Body of pancreas (tissue), 4 donors: ENCODE measurements at regions not wholly inside any gene's neighbourhood (a gene's known extent, or its start where the extent isn't known, plus 50 kb on each side); places are given as distances from the start of the nearest gene placed in this dataset.

ENCODE experiments used
- ATAC-seq: fragments of 150-250 bp; one replicate; pipeline ENCODE4 v1.9.1; 2016
- DNase-seq, 4 donors: peaks; one replicate each; pipeline ENCODE4 v3.0.0-alpha.2; 2019
- H3K27ac ChIP-seq, 4 donors: fragments of 200-600 bp; sonication (generic); 1 replicate in 3 of 4; 2 replicates in 1 of 4; pipeline versions ENCODE4 v1.5.1 to v1.6.1; 2016 to 2019; ENCODE audit warnings: mild to moderate bottlenecking in 1 of 4, mixed read lengths in 1 of 4, moderate library complexity in 1 of 4
- H3K27me3 ChIP-seq, 2 donors: fragments of 200-600 bp; sonication (generic); one replicate each; pipeline ENCODE4 v1.6.0; 2016; ENCODE audit warnings: mild to moderate bottlenecking in 1 of 2
- H3K36me3 ChIP-seq, 2 donors: fragments of 200-600 bp; sonication (generic); replicated peaks in 1 of 2; 2 replicates each; pipeline ENCODE4 v1.5.1; 2016; ENCODE audit warnings: low read depth in 2 of 2; ENCODE audit not compliant: insufficient read depth in 1 of 2
- H3K4me1 ChIP-seq: fragments of 200-600 bp; sonication (generic); one replicate; pipeline ENCODE4 v1.6.0; 2016
- H3K4me3 ChIP-seq, 2 donors: fragments of 200-600 bp; sonication (generic); 1 replicate in 1 of 2; 2 replicates in 1 of 2; pipeline ENCODE4 v1.5.1; 2016 to 2019
- H3K9me3 ChIP-seq, 3 donors: fragments of 200-600 bp; sonication (generic); 1 replicate in 2 of 3; 2 replicates in 1 of 3; pipeline ENCODE4 v1.5.1; 2016
- POLR2A ChIP-seq, 3 donors: fragments of 450-650 bp; IDR thresholded peaks; one replicate each; pipeline ENCODE4 v1.6.1; 2016; ENCODE audit warnings: antibody characterized with exemption in 3 of 3, mild to moderate bottlenecking in 2 of 3
- WGBS, 2 donors: methylation state at CpG; one replicate each; pipeline ENCODE4 v1.1.5; 2017; 5-methylcytosine and 5-hydroxymethylcytosine counted together
- intact Hi-C: fragments of 100-400 bp; cut with DNase I; formaldehyde crosslinking; loops from one replicate; pipeline ENCODE4 v1.15.1; 2023
- TF ChIP-seq, protein P1 (sequence below), 7 experiments: fragments of 450-650 bp in 4 of 7; fragments of 200-600 bp in 3 of 7; sonication (generic) in 3 of 7; IDR thresholded peaks; one replicate each; pipeline ENCODE4 v1.5.1; 2016 to 2019; ENCODE audit warnings: antibody characterized with exemption in 7 of 7

DNA sequence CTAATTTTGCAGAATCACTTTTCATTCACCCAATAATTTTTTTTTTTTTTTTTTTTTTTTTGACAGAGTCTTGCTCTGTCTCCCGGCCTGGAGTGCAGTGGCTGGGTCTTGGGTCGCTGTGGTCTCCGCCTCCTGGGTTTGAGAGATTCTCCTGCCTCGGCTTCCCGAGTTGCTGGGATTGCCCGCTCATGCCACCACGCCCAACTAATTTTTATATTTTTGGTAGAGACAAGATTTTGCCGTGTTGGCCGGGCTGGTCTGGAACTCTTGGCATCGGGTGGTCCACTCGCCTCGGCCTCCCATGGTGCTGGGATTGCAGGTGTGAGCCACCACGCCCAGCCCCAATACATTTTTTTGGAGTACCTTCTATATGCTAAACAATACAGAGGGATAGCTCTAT, 1120.0 kb upstream of the ATXN8OS start:
- Histone ChIP-seq H3K27ac (no peak overlapping the region), H3K9me3 (no peaks in the 10 kb centered on the region), H3K36me3 (no peaks in the 10 kb centered on the region), H3K4me3 (no peak overlapping the region), H3K4me1 (no peaks in the 10 kb centered on the region), H3K27me3 (no peaks in the 10 kb centered on the region)
- no peak for DNase-seq
- intact Hi-C loops, result no loop called here
- no peak for TF ChIP-seq POLR2A (IDR thresholded peaks at IDR 0.05)
- TF ChIP-seq, protein P1, sequence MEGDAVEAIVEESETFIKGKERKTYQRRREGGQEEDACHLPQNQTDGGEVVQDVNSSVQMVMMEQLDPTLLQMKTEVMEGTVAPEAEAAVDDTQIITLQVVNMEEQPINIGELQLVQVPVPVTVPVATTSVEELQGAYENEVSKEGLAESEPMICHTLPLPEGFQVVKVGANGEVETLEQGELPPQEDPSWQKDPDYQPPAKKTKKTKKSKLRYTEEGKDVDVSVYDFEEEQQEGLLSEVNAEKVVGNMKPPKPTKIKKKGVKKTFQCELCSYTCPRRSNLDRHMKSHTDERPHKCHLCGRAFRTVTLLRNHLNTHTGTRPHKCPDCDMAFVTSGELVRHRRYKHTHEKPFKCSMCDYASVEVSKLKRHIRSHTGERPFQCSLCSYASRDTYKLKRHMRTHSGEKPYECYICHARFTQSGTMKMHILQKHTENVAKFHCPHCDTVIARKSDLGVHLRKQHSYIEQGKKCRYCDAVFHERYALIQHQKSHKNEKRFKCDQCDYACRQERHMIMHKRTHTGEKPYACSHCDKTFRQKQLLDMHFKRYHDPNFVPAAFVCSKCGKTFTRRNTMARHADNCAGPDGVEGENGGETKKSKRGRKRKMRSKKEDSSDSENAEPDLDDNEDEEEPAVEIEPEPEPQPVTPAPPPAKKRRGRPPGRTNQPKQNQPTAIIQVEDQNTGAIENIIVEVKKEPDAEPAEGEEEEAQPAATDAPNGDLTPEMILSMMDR (IDR thresholded peaks at IDR 0.05), result no peak
- 76 to 92% methylated on average over 13 of the region's 13 CpGs for WGBS, 2 donors
- ATAC-seq, result no peak

DNA sequence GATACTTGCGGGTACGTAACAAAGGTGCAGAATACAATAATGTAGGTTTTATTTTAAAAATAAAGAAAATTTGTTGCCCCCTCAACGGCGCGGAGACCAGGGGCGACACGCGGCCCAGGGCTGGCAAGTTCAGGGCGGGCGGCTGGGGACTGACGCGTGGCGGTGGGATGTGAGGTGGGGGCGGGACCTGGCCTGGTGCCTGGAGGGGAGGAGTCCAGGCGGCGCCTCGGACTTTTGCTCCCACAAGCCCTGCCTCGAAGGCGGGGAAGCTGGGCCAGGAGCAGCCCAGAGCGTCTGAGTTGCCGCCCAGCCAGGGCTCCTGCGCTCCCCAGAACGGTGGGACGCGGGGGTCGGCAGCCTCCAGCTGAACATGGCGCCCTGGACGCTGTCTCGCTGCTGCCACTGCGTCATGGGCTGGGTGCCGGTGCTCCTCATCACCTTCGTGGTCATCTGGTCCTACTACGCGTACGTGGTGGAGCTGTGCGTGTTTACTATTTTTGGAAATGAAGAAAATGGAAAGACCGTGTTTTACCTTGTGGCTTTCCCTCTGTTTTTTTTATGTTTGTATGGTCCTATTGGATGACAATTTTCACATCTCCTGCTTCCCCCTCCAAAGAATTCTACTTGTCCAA, 1122.8 kb upstream of the ATXN8OS start:
- WGBS, 2 donors, result 87 to 89% methylated on average over 33 to 37 of the region's 37 CpGs
- Histone ChIP-seq H3K27me3 (no peaks in the 10 kb centered on the region), H3K4me1 (no peaks in the 10 kb centered on the region), H3K9me3 (no peaks in the 10 kb centered on the region), H3K27ac (no peak overlapping the region), H3K36me3 (no peaks in the 10 kb centered on the region), H3K4me3 (no peak overlapping the region)
- ATAC-seq, result no peak
- intact Hi-C loops, result no loop called here
- no peak for DNase-seq
- no peak for TF ChIP-seq POLR2A (IDR thresholded peaks at IDR 0.05)
- TF ChIP-seq, protein P1 (IDR thresholded peaks at IDR 0.05), result no peak

DNA sequence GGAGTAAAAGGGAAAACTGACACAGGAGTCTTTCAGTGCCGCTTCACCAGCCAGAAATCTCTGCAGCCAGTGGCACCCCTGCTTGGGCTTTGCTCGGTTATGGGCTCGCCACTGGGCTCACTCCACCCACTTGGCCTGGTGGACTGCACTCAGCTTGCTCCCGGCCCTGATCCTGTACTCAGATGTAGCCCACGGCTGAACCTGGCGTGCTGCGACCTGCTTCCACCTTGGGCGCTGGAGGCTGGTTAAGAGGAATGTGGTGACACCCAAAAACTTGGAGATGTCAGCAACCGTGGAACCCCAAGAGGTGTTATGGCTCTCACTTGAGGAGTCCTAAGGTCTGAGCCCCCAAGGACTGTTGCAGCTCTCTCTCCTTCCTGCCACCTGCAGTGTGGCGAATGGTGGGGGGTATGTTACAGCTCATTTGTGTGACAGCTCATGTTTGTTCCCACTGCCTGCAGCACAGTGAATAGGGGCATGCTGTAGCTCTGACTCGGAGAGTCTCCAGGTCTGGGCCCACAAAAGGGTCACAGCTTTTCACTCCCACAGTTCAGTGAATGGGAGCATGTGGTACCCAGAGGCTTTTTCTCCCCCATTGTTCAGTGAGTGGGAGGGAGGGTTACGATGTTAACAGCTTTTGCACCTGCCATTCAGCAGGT, 1124.5 kb upstream of the ATXN8OS start:
- Histone ChIP-seq H3K9me3 (no peaks in the 10 kb centered on the region), H3K27me3 (no peaks in the 10 kb centered on the region), H3K4me3 (no peak overlapping the region), H3K4me1 (no peaks in the 10 kb centered on the region), H3K27ac (no peak overlapping the region), H3K36me3 (no peaks in the 10 kb centered on the region)
- 69 to 78% methylated on average over 11 to 12 of the region's 12 CpGs for WGBS, 2 donors
- no peak for ATAC-seq
- no peak for DNase-seq
- intact Hi-C loops, result no loop called here
- TF ChIP-seq, protein P1 (IDR thresholded peaks at IDR 0.05), result no peak
- no peak for TF ChIP-seq POLR2A (IDR thresholded peaks at IDR 0.05)

DNA sequence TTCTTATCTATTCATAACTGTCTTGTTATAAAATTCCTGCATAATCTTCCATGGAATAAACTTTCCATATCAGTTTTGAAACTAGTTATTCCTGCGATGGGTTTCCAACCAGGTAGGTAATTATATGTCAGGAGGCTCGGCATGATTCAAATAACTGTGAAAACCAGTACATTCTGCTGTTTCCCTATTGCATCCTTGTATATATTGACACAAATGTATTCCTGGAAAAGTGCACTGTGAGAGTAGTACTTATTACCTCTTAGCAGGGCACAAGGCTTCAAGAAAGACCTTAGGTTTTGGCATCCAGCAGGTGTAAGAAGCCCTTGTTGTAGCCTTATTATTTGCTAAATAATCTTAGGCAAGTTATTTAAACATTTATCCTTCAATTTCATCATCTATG, 1131.3 kb upstream of the ATXN8OS start:
- ATAC-seq, result no peak
- WGBS, 2 donors, result 66 to 76% methylated on average over 2 of the region's 2 CpGs
- no peak for TF ChIP-seq POLR2A (IDR thresholded peaks at IDR 0.05)
- TF ChIP-seq, protein P1 (IDR thresholded peaks at IDR 0.05), result no peak
- intact Hi-C loops, result no loop called here
- H3K36me3 ChIP-seq, result no peaks in the 10 kb centered on the region
- H3K4me3 ChIP-seq, result no peak overlapping the region
- no peak for DNase-seq
- H3K27me3 ChIP-seq, result no peaks in the 10 kb centered on the region
- H3K27ac ChIP-seq, result no peak overlapping the region
- no peaks in the 10 kb centered on the region for H3K4me1 ChIP-seq
- no peaks in the 10 kb centered on the region for H3K9me3 ChIP-seq

DNA sequence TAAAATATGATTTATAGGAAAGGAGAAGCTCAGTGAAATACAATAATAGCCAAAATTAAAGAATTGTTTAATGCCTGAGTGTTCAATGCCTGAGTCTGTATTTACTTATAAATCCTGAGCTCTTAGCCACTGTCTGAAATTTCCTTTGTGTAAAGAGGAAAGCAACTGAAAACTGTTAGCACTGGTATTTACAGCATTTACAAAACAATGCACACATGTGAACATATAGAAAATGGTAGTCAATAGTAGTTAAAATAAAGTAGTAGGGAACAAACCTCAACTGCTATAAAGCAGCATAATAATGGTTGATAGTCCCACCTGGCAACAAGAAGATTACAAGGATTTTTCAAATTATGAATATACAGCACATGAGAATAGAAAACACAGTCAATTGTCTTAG, 1137.1 kb upstream of the ATXN8OS start:
- H3K4me1 ChIP-seq, result no peaks in the 10 kb centered on the region
- H3K27me3 ChIP-seq, result no peaks in the 10 kb centered on the region
- no peak overlapping the region for H3K27ac ChIP-seq
- no peak for TF ChIP-seq POLR2A (IDR thresholded peaks at IDR 0.05)
- TF ChIP-seq, protein P1 (IDR thresholded peaks at IDR 0.05), result no peak
- no peaks in the 10 kb centered on the region for H3K36me3 ChIP-seq
- no peak overlapping the region for H3K4me3 ChIP-seq
- DNase-seq (no peak), ATAC-seq (no peak)
- intact Hi-C loops, result no loop called here
- no peaks in the 10 kb centered on the region for H3K9me3 ChIP-seq
